KMS-11 (cell line): ENCODE measurements at regions not wholly inside any gene's neighbourhood (a gene's known extent, or its start where the extent isn't known, plus 50 kb on each side); places are given as distances from the start of the nearest gene placed in this dataset.

Experiments used
- H2AFZ ChIP-seq: fragments of 200-600 bp; sonication (generic); 2 replicates; pipeline ENCODE4 v1.6.1; 2016; ENCODE audit warnings: antibody characterized with exemption, mixed run types, low read depth
- H3K27ac ChIP-seq: fragments of 200-600 bp; sonication (generic); 2 replicates; pipeline ENCODE4 v1.6.1; 2016; ENCODE audit warnings: mild to moderate bottlenecking, mixed run types
- H3K27me3 ChIP-seq: fragments of 200-600 bp; sonication (generic); 2 replicates; pipeline ENCODE4 v1.6.1; 2017; ENCODE audit warnings: mild to moderate bottlenecking, low read depth, mixed run types, moderate library complexity; ENCODE audit not compliant: insufficient read depth
- H3K36me3 ChIP-seq: fragments of 200-600 bp; sonication (generic); 2 replicates; pipeline ENCODE4 v1.6.1; 2017; ENCODE audit warnings: mild to moderate bottlenecking, mixed run types; ENCODE audit not compliant: insufficient read depth
- H3K4me1 ChIP-seq: fragments of 200-600 bp; sonication (generic); 2 replicates; pipeline ENCODE4 v1.6.1; 2016; ENCODE audit warnings: mild to moderate bottlenecking, low read depth, mixed run types; ENCODE audit not compliant: poor library complexity, severe bottlenecking
- H3K4me2 ChIP-seq: fragments of 200-600 bp; sonication (generic); 2 replicates; pipeline ENCODE4 v1.7.0; 2016; ENCODE audit warnings: mild to moderate bottlenecking, mixed run types
- H3K4me3 ChIP-seq: fragments of 200-600 bp; sonication (generic); IDR thresholded peaks from 2 replicates; pipeline ENCODE4 v1.6.1; 2017; ENCODE audit warnings: low read depth, low read length, mixed read lengths; ENCODE audit not compliant: insufficient read depth
- H3K79me2 ChIP-seq: fragments of 200-600 bp; sonication (generic); 2 replicates; pipeline ENCODE4 v1.6.1; 2016; ENCODE audit warnings: low read depth, mixed run types; ENCODE audit not compliant: insufficient read depth
- H3K9ac ChIP-seq: fragments of 200-600 bp; sonication (generic); 2 replicates; pipeline ENCODE4 v1.6.1; 2016; ENCODE audit warnings: mild to moderate bottlenecking, mixed run types
- H4K20me1 ChIP-seq: fragments of 200-600 bp; sonication (generic); 2 replicates; pipeline ENCODE4 v1.6.1; 2016; ENCODE audit warnings: mild to moderate bottlenecking, mixed run types; ENCODE audit not compliant: insufficient read depth
- TF ChIP-seq, protein P1 (sequence below): fragments of 200-600 bp; sonication (generic); conservative IDR thresholded peaks from 2 replicates; pipeline ENCODE4 v1.6.1; 2017; ENCODE audit warnings: low read depth, mild to moderate bottlenecking, antibody characterized with exemption, low read length, moderate library complexity, mixed read lengths

DNA sequence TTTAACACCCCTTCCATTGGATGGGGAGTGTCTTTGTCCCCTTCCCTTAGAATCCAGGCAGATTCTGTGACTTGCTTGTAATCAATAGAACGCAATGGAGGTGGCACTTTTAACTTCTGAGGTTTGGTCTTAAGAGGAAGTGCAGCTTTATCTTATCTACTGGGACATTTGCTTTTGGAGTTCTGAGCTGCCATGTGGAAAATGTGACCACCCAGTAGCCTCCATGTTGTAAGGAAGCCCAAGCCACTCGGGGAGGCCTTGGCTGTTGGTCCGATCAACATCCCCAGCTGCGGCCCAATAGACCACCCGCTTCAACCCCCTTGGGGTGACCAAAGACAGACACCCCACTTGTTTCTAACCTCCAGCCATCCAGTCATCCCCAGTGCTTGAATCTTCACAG is 86.3 kb upstream of the FAM171A1 start:
- Histone ChIP-seq H4K20me1 (no peaks in the 10 kb centered on the region), H3K27me3 (no peaks in the 10 kb centered on the region), H3K36me3 (no peaks in the 10 kb centered on the region), H2AFZ (no peak overlapping the region), H3K9ac (no peak overlapping the region), H3K27ac (no peak overlapping the region), H3K4me3 (no peak overlapping the region), H3K79me2 (no peaks in the 10 kb centered on the region), H3K4me1 (no peaks in the 10 kb centered on the region), H3K4me2 (no peak overlapping the region)
- TF ChIP-seq, protein P1, sequence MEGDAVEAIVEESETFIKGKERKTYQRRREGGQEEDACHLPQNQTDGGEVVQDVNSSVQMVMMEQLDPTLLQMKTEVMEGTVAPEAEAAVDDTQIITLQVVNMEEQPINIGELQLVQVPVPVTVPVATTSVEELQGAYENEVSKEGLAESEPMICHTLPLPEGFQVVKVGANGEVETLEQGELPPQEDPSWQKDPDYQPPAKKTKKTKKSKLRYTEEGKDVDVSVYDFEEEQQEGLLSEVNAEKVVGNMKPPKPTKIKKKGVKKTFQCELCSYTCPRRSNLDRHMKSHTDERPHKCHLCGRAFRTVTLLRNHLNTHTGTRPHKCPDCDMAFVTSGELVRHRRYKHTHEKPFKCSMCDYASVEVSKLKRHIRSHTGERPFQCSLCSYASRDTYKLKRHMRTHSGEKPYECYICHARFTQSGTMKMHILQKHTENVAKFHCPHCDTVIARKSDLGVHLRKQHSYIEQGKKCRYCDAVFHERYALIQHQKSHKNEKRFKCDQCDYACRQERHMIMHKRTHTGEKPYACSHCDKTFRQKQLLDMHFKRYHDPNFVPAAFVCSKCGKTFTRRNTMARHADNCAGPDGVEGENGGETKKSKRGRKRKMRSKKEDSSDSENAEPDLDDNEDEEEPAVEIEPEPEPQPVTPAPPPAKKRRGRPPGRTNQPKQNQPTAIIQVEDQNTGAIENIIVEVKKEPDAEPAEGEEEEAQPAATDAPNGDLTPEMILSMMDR: no peak

DNA sequence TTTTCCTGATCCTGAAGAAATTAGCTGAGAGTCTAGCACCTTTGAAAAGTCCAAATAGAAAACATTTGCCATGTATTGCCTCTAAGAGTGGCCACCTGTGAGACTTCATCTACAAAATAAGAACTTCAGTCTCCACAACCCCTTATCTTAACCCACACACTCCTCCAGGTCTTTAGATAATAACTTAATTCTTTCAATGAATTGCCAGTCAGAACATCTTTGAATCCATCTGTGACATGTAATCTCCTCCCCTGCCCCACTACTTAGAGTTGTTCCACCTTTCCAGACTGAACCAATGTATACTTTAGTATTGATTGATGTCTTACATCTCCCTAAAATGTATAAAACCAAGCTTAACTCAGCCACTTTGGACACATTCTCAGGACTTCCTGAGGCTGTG is 84.4 kb upstream of the FAM171A1 start:
- H3K4me2 ChIP-seq: no peak overlapping the region

DNA sequence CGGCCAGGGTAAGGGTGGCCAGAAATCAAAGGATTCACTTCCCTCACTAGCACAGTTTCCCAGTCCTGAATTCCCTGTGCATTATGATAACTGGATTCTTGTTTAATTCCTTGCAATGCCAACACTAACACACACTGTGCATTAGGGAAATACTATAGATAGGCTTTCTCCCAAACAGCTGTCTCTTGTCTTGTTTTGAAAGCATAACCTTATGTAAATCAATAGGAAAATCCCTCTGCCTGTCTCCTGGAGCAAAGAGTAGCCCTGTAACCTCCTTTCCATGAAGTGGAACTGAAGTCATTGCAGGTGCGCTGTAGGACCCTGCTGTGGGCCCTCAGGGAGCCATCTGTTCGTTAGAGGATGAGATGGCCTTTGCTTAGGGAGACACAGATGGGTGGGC is 82.8 kb upstream of the FAM171A1 start:
- Histone ChIP-seq H3K27ac (no peak overlapping the region), H3K9ac (no peak overlapping the region), H3K4me1 (no peaks in the 10 kb centered on the region), H3K4me3 (no peak overlapping the region), H3K36me3 (no peaks in the 10 kb centered on the region), H3K79me2 (no peaks in the 10 kb centered on the region), H4K20me1 (no peaks in the 10 kb centered on the region), H2AFZ (no peak overlapping the region), H3K4me2 (no peak overlapping the region), H3K27me3 (no peaks in the 10 kb centered on the region)
- TF ChIP-seq, protein P1: no peak

More for the DNA sequence above, 84.4 kb upstream of the FAM171A1 start:
- H3K36me3 ChIP-seq: no peaks in the 10 kb centered on the region
- no peak overlapping the region for H3K9ac ChIP-seq
- H3K27ac ChIP-seq: no peak overlapping the region
- H2AFZ ChIP-seq: no peak overlapping the region
- H3K4me3 ChIP-seq: no peak overlapping the region
- H3K79me2 ChIP-seq: no peaks in the 10 kb centered on the region
- no peaks in the 10 kb centered on the region for H3K27me3 ChIP-seq
- H3K4me1 ChIP-seq: no peaks in the 10 kb centered on the region
- H4K20me1 ChIP-seq: no peaks in the 10 kb centered on the region
- TF ChIP-seq, protein P1: no peak

DNA sequence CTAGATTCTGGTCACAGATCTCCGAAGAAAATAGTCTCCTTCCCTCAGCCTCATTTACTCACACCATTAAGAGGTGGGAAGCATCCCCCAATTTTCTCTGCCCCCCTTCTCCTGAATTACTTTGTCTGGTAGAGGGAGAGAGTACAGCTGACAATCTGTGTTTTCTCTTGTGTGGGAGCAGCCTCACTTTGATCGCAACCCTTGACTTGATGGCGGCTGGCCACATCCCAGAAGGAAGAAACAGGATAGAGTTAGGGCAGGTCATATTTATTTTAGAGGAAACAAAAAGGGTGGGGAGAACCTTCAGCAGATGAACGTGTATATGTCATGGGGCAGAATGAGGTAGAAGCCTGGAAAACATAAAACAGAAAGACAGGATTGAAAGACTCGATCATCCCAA is 82.4 kb upstream of the FAM171A1 start:
- H3K36me3 ChIP-seq: no peaks in the 10 kb centered on the region
- no peak overlapping the region for H3K9ac ChIP-seq
- no peak overlapping the region for H3K4me3 ChIP-seq
- H3K27ac ChIP-seq: no peak overlapping the region
- TF ChIP-seq, protein P1: no peak
- no peaks in the 10 kb centered on the region for H3K27me3 ChIP-seq
- H3K4me1 ChIP-seq: no peaks in the 10 kb centered on the region
- no peaks in the 10 kb centered on the region for H3K79me2 ChIP-seq
- H2AFZ ChIP-seq: no peak overlapping the region
- H3K4me2 ChIP-seq: no peak overlapping the region
- H4K20me1 ChIP-seq: no peaks in the 10 kb centered on the region
